ENCODE measurements at regions not wholly inside any gene's neighbourhood (a gene's known extent, or its start where the extent isn't known, plus 50 kb on each side); places are given as distances from the start of the nearest gene placed in this dataset.

DNA sequence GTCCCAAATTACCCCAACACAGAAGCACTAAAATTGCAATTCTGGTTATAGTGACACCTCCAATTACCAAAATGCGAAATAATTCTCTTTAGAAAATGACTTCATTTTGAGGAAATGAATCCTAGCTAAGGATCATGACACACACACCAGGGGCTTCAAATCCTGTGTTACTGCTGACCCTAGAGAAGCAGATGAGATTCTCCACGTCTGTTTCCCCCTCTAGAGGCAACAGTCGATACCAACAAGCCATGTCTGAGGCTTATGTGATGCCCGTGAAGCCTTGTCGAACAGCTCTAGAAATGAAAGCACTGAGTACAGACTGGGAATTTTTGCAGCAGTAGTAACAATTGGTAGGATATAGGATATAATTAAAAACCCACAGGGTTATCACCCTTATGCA, 153.6 kb upstream of the TMTC4 start:
- Mint-ChIP-seq H3K4me1 (peaks cover 1% of the 10 kb centered on the region), H3K4me3 (no peak overlapping the region), H3K9me3 (no peaks in the 10 kb centered on the region), H3K27ac (no peak overlapping the region), H3K36me3 (ENCODE audit: low read depth) (no peaks in the 10 kb centered on the region), H3K27me3 (peaks cover 17% of the 10 kb centered on the region)
- ChIA-PET POLR2A (no interaction called here), CTCF (interaction anchor here (0.6 kb wide), 1 partner anchor 1144 kb away, joined by 7 read pairs; no protein-coding TSS in a partner anchor)
- no peak for DNase-seq

DNA sequence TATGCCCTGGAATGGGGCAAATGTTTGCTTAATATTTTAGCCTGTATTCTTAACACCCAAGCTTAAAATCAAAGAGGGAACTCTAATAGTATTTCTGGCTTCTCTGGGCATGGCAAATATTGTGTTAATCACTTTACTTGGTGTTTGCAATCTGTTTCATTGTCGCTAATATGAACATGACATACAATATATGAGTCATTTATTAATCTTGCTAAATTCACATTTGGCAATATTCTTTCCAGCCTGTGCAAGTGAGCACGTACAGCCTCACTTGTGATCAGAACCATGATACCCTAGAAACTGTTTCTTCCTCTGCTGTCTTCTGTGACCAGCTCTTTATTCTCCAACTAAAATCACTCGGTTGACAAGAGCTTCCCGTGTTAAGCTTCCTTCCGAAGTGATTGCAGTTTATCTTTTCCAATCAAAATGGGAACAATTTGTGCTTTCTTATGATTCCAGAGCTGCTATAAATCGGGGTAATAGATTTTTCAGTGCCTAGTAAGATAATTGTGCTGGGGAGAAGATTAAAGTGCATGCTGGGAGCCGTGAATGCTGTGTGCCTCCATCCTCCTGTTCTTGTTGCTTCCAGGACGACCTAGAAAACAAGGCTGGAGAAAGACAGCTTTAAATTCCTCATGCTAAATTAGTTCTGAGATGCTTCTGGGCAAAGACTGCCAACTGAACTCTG, 153.0 kb upstream of the TMTC4 start:
- no peaks in the 10 kb centered on the region for H3K36me3 Mint-ChIP-seq (ENCODE audit: low read depth)
- no peak overlapping the region for H3K27ac Mint-ChIP-seq
- H3K4me3 Mint-ChIP-seq = no peak overlapping the region
- DNase-seq = no peak
- peaks cover 1% of the 10 kb centered on the region for H3K4me1 Mint-ChIP-seq
- POLR2A ChIA-PET = interaction anchor here (1.3 kb wide), 1 partner anchor 10 kb away, joined by 3 read pairs; no protein-coding TSS in a partner anchor
- H3K9me3 Mint-ChIP-seq = no peaks in the 10 kb centered on the region
- CTCF ChIA-PET = no interaction called here
- H3K27me3 Mint-ChIP-seq = peaks cover 17% of the 10 kb centered on the region

GRCh38 chr13:100826441-100826840, 151.8 kb upstream of the TMTC4 start:
- Mint-ChIP-seq H3K27ac (no peak overlapping the region), H3K36me3 (ENCODE audit: low read depth) (no peaks in the 10 kb centered on the region), H3K4me3 (no peak overlapping the region), H3K9me3 (no peaks in the 10 kb centered on the region), H3K27me3 (peaks cover 17% of the 10 kb centered on the region), H3K4me1 (peaks cover 1% of the 10 kb centered on the region)
- DNase-seq = no peak
- POLR2A ChIA-PET = interaction anchor here (1.3 kb wide), 1 partner anchor 8 kb away, joined by 3 read pairs; no protein-coding TSS in a partner anchor
- CTCF ChIA-PET = no interaction called here

GRCh38 chr13:100825557-100825956, 151.0 kb upstream of the TMTC4 start:
- Mint-ChIP-seq H3K4me3 (no peak overlapping the region), H3K27me3 (peaks cover 17% of the 10 kb centered on the region), H3K4me1 (peaks cover 1% of the 10 kb centered on the region), H3K9me3 (no peaks in the 10 kb centered on the region), H3K36me3 (ENCODE audit: low read depth) (no peaks in the 10 kb centered on the region), H3K27ac (no peak overlapping the region)
- CTCF ChIA-PET = no interaction called here
- DNase-seq = no peak
- POLR2A ChIA-PET = no interaction called here

DNA sequence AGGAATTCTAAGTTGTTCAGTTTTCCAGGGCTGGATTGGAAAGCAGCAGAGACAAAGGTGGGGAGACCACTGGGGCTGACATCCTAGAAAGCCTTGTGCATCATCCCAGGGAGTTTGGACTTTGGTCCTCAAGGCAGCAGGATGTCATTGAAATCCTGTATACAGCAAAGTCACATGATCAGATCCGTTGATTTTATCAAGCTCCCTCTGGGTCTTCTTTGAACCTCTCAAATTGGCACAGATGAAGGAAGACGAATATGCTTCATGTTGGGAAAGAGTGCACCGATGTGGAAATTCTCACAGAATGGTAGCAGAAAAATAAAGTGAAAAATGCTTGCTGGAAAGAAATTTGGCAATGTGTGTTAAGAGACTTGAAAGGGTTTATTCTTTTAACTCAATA, 149.8 kb upstream of the TMTC4 start:
- no peak for DNase-seq
- ChIA-PET POLR2A (no interaction called here), CTCF (no interaction called here)
- H3K9me3 Mint-ChIP-seq = no peaks in the 10 kb centered on the region
- H3K36me3 Mint-ChIP-seq (ENCODE audit: low read depth) = no peaks in the 10 kb centered on the region
- no peak overlapping the region for H3K27ac Mint-ChIP-seq
- no peak overlapping the region for H3K4me3 Mint-ChIP-seq
- peaks cover 1% of the 10 kb centered on the region for H3K4me1 Mint-ChIP-seq
- peaks cover 19% of the 10 kb centered on the region for H3K27me3 Mint-ChIP-seq

DNA sequence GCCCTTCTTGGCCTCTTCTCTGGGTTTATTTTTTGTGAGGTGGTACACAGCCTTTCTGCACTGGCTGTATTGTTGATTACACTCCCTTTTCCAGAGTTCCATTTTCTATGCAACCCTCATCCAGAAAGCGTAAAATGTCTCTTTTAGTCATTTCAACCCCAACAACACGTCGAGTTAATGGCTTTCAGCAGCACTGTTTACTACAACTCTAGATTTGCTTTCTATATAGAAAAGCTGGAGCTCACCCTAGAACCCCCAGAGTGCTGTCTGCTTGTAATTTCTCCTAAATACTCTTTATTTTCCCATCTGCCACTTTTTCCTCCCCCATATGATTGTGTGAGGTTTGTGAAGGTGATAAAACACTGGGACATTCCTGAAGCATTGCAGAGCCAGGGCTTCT, 148.9 kb upstream of the TMTC4 start:
- Mint-ChIP-seq H3K27ac (no peak overlapping the region), H3K4me3 (no peak overlapping the region), H3K9me3 (no peaks in the 10 kb centered on the region), H3K4me1 (peaks cover 1% of the 10 kb centered on the region), H3K27me3 (peaks cover 17% of the 10 kb centered on the region), H3K36me3 (ENCODE audit: low read depth) (no peaks in the 10 kb centered on the region)
- DNase-seq = no peak
- ChIA-PET CTCF (no interaction called here), POLR2A (no interaction called here)

DNA sequence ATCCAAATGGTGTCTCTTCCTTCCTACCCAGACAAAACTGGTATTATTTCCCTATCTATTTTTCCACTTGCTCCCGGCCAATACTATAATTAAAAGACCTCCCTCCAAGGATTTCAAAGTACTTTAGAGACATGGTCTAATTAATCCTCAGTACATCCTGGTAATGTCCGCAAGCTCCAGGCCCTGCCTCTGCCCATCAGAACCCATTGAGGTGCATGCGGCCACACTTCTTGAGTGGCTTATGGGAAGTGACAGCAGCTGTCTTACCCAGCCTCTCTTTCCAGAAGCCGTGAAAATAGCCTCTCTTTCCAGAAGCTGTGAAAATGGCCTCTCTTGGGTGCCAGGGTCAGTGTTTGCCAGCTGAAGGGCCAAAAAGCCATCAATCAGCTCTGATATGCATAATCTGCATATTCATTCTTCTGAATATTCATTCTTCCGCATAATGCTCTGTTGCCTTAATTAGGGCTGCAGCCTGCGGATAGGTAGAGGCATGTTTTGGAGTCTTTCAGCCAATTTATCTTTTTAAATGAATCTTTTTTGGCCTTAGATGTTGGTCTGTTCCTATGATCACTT, 148.4 kb upstream of the TMTC4 start:
- H3K9me3 Mint-ChIP-seq = no peaks in the 10 kb centered on the region

DNA sequence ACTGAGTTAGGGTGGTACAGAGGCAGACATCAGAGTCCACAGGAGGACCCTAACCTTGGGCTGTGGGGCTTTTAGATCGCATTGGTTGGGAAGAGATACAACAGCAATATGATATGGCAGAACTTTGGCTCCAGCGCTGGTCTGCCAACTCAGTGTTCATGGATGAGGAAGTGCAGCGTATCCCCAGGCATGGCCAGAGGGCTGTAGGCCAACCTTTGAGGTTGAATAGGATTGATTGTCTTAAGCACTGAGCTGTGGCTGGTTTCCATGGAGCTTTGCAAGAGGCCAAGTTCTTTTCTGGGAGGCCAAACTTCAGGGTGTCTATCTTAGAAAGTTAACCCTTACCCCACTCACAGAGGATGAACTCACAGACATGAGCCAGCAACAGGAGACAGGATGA, 144.1 kb upstream of the TMTC4 start:
- ChIA-PET CTCF (no interaction called here), POLR2A (interaction anchor here (1.2 kb wide), 1 partner anchor 8 kb away, joined by 3 read pairs; no protein-coding TSS in a partner anchor)
- DNase-seq = no peak
- Mint-ChIP-seq H3K9me3 (no peaks in the 10 kb centered on the region), H3K27me3 (peaks cover 6% of the 10 kb centered on the region), H3K36me3 (ENCODE audit: low read depth) (no peaks in the 10 kb centered on the region), H3K27ac (no peak overlapping the region), H3K4me1 (no peaks in the 10 kb centered on the region), H3K4me3 (no peak overlapping the region)

More for the DNA sequence above, 148.4 kb upstream of the TMTC4 start:
- Mint-ChIP-seq H3K4me1 (peaks cover 1% of the 10 kb centered on the region), H3K36me3 (ENCODE audit: low read depth) (no peaks in the 10 kb centered on the region), H3K27ac (no peak overlapping the region), H3K4me3 (no peak overlapping the region), H3K27me3 (peaks cover 17% of the 10 kb centered on the region)
- ChIA-PET CTCF (no interaction called here), POLR2A (no interaction called here)
- no peak for DNase-seq

GRCh38 chr13:100817928-100818327, 143.3 kb upstream of the TMTC4 start:
- H3K36me3 Mint-ChIP-seq (ENCODE audit: low read depth) = no peaks in the 10 kb centered on the region
- no peak for DNase-seq
- H3K27ac Mint-ChIP-seq = no peak overlapping the region
- H3K4me3 Mint-ChIP-seq = no peak overlapping the region
- H3K4me1 Mint-ChIP-seq = no peaks in the 10 kb centered on the region
- ChIA-PET POLR2A (interaction anchor here (1.2 kb wide), 1 partner anchor 9 kb away, joined by 3 read pairs; no protein-coding TSS in a partner anchor), CTCF (no interaction called here)
- H3K9me3 Mint-ChIP-seq = no peaks in the 10 kb centered on the region
- peaks cover 4% of the 10 kb centered on the region for H3K27me3 Mint-ChIP-seq

- H3K27me3 Mint-ChIP-seq = peaks cover 7% of the 10 kb centered on the region
- no peak overlapping the region for H3K27ac Mint-ChIP-seq
- CTCF ChIA-PET = no interaction called here
- POLR2A ChIA-PET = no interaction called here
- H3K9me3 Mint-ChIP-seq = no peaks in the 10 kb centered on the region
- H3K4me3 Mint-ChIP-seq = no peak overlapping the region
- no peak for DNase-seq
- H3K36me3 Mint-ChIP-seq (ENCODE audit: low read depth) = no peaks in the 10 kb centered on the region
- no peaks in the 10 kb centered on the region for H3K4me1 Mint-ChIP-seq
Observed at GRCh38 chr13:100815476-100816046, 141.0 kb upstream of the TMTC4 start.

DNA sequence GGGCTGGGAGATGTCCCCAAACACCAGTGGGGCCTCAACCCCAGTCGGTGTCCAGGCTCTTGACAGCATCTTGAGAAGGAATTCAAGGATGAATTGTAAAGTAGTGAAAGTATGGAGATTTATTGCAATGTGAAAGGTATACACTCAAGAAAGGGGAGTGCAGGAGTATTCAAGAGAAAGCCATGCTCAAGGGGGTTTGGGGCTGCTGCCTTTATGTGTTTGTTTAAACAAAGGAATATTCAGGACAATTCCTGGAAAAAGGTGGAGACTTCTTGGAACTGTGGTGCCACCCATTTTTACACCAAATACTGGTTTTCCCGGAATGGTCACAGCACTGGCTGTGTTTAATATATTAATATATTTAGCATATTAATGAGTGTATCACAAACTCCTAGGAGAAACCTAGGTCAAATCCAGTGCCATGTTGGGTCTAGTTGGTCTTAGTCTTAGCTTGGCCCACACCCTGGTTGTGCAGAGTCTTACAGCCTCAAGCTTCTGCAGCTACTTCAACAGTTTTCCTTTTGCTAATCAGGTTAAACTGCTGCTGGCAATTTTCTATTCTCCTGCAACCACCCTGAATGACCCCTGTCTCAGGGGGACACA, 138.5 kb upstream of the TMTC4 start:
- Mint-ChIP-seq H3K9me3 (no peaks in the 10 kb centered on the region), H3K27ac (no peak overlapping the region), H3K36me3 (ENCODE audit: low read depth) (no peaks in the 10 kb centered on the region), H3K27me3 (peaks cover 12% of the 10 kb centered on the region), H3K4me3 (no peak overlapping the region), H3K4me1 (no peaks in the 10 kb centered on the region)
- DNase-seq = no peak
- ChIA-PET POLR2A (no interaction called here), CTCF (no interaction called here)

DNA sequence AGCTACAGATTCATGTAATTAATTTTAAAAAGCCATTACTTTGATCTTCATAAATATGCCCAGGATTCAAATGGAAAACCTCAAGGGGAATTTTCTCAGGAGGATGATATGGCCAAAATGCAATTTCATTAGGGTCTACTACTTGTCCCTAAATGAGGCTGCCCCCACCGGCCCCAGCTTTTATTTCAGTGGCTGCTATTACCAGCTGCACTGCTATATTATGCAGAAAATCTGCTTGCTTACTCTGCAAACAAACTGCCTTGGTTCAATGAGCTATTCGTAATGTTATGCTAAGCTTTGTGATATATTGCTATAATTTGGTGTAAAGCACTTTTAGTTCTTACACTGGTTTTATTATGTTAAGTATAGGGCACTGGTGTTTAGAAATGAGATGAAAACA, 137.3 kb upstream of the TMTC4 start:
- Mint-ChIP-seq H3K4me1 (no peaks in the 10 kb centered on the region), H3K36me3 (ENCODE audit: low read depth) (no peaks in the 10 kb centered on the region), H3K4me3 (no peak overlapping the region), H3K9me3 (no peaks in the 10 kb centered on the region), H3K27ac (no peak overlapping the region), H3K27me3 (peaks cover 17% of the 10 kb centered on the region)
- no peak for DNase-seq
- ChIA-PET CTCF (no interaction called here), POLR2A (no interaction called here)

- ChIA-PET POLR2A (no interaction called here), CTCF (no interaction called here)
- no peak for DNase-seq
- no peaks in the 10 kb centered on the region for H3K36me3 Mint-ChIP-seq (ENCODE audit: low read depth)
- H3K27me3 Mint-ChIP-seq = peaks cover 17% of the 10 kb centered on the region
- no peaks in the 10 kb centered on the region for H3K4me1 Mint-ChIP-seq
- no peaks in the 10 kb centered on the region for H3K9me3 Mint-ChIP-seq
- H3K4me3 Mint-ChIP-seq = no peak overlapping the region
- no peak overlapping the region for H3K27ac Mint-ChIP-seq
Observed at GRCh38 chr13:100811024-100811865, 136.7 kb upstream of the TMTC4 start.

Data from activated CD4-positive, alpha-beta memory T cell treated with anti-CD3 and anti-CD28 coated beads, Interleukin-2, amount 10 ng/mL, durations not matched to agents 7 days and 5 days (primary cell).